AG09309 (cell line): ENCODE measurements at regions not wholly inside any gene's neighbourhood (a gene's known extent, or its start where the extent isn't known, plus 50 kb on each side); places are given as distances from the start of the nearest gene placed in this dataset.

Experiments used
- DNase-seq: peaks from one replicate; pipeline ENCODE4 v3.0.0-alpha.2; 2010; ENCODE audit warnings: low read depth
- H3K4me3 ChIP-seq: 2 replicates; pipeline ENCODE4 v1.5.1; 2011; ENCODE audit warnings: mild to moderate bottlenecking, low read depth, low read length, moderate library complexity; ENCODE audit not compliant: control insufficient read depth
- CTCF ChIP-seq: IDR thresholded peaks from 2 replicates; pipeline ENCODE4 v1.5.1; 2011; ENCODE audit warnings: mild to moderate bottlenecking, low read depth, low read length, inconsistent platforms; ENCODE audit not compliant: insufficient read depth, control insufficient read depth; ENCODE audit errors: missing control alignments

GRCh38 chrX:107577933-107578332 lies 50.4 kb upstream of the PRPS1 start:
- DNase-seq, result no peak
- H3K4me3 ChIP-seq, result no peak overlapping the region
- TF ChIP-seq CTCF, result no peak
